HG03108 (cell line): ENCODE measurements at regions not wholly inside any gene's neighbourhood (a gene's known extent, or its start where the extent isn't known, plus 50 kb on each side); places are given as distances from the start of the nearest gene placed in this dataset.

ENCODE experiments used
- ATAC-seq: cut with Tn5 transposase; IDR thresholded peaks from one replicate; pipeline ENCODE4 v1.9.1; 2021; ENCODE audit warnings: moderate library complexity; ENCODE audit not compliant: unreplicated experiment

GRCh38 chr2:225158360-225158759 lies 116.1 kb upstream of the DOCK10 start:
- no peak for ATAC-seq

GRCh38 chr2:225156853-225157451 lies 114.7 kb upstream of the DOCK10 start:
- no peak for ATAC-seq

- ATAC-seq, result no peak
These were observed 98.5 kb upstream of the DOCK10 start for GRCh38 chr2:225140723-225141122.

- no peak for ATAC-seq
These were observed 95.7 kb upstream of the DOCK10 start for GRCh38 chr2:225137971-225138370.

- ATAC-seq, result no peak
These were observed 94.3 kb upstream of the DOCK10 start for GRCh38 chr2:225136552-225136951.

GRCh38 chr2:225131898-225132297 lies 89.6 kb upstream of the DOCK10 start:
- no peak for ATAC-seq

GRCh38 chr2:225130093-225130492 lies 87.8 kb upstream of the DOCK10 start:
- ATAC-seq, result no peak

GRCh38 chr2:225124311-225125017 lies 82.2 kb upstream of the DOCK10 start:
- ATAC-seq, result no peak

GRCh38 chr2:225122583-225123486 lies 80.6 kb upstream of the DOCK10 start:
- ATAC-seq, result no peak

GRCh38 chr2:225122007-225122406 lies 79.7 kb upstream of the DOCK10 start:
- ATAC-seq, result no peak

GRCh38 chr2:225120186-225120585 lies 77.9 kb upstream of the DOCK10 start:
- ATAC-seq, result no peak

GRCh38 chr2:225117051-225117716 lies 74.9 kb upstream of the DOCK10 start:
- no peak for ATAC-seq

GRCh38 chr2:225114786-225115323 lies 72.6 kb upstream of the DOCK10 start:
- ATAC-seq, result no peak

GRCh38 chr2:225113371-225114015 lies 71.2 kb upstream of the DOCK10 start:
- no peak for ATAC-seq

- ATAC-seq, result peak; percentile 51
These were observed 70.3 kb upstream of the DOCK10 start for GRCh38 chr2:225112362-225113126.

- no peak for ATAC-seq
These were observed 66.5 kb upstream of the DOCK10 start for GRCh38 chr2:225108805-225109204.

GRCh38 chr2:225104971-225105370 lies 62.7 kb upstream of the DOCK10 start:
- ATAC-seq, result no peak

- no peak for ATAC-seq
These were observed 62.1 kb upstream of the DOCK10 start for GRCh38 chr2:225104321-225104720.

- no peak for ATAC-seq
These were observed 61.5 kb upstream of the DOCK10 start for GRCh38 chr2:225103737-225104141.

GRCh38 chr2:225100856-225101294 lies 58.6 kb upstream of the DOCK10 start:
- ATAC-seq, result no peak
